HUES64 (cell line): ENCODE measurements at regions not wholly inside any gene's neighbourhood (a gene's known extent, or its start where the extent isn't known, plus 50 kb on each side); places are given as distances from the start of the nearest gene placed in this dataset.

Experiments used
- H3K27ac ChIP-seq: 2 replicates; pipeline ENCODE4 v1.7.0; 2013; ENCODE audit warnings: low read depth, low read length, inconsistent platforms
- H3K27me3 ChIP-seq: 2 replicates; pipeline ENCODE4 v1.6.1; 2013; ENCODE audit warnings: mild to moderate bottlenecking, low read length; ENCODE audit not compliant: insufficient read depth
- H3K36me3 ChIP-seq: 2 replicates; pipeline ENCODE4 v1.6.1; 2013; ENCODE audit warnings: mild to moderate bottlenecking, low read length; ENCODE audit not compliant: insufficient read depth
- H3K4me1 ChIP-seq: 2 replicates; pipeline ENCODE4 v1.6.1; 2013; ENCODE audit warnings: mild to moderate bottlenecking, low read length, moderate library complexity; ENCODE audit not compliant: insufficient read depth
- H3K4me3 ChIP-seq: 2 replicates; pipeline ENCODE4 v1.5.1; 2013; ENCODE audit warnings: mild to moderate bottlenecking, low read length, moderate library complexity
- H3K9ac ChIP-seq: 2 replicates; pipeline ENCODE4 v1.6.1; 2013; ENCODE audit warnings: mild to moderate bottlenecking, low read depth, low read length
- H3K9me3 ChIP-seq: 2 replicates; pipeline ENCODE4 v1.6.1; 2013; ENCODE audit warnings: low read depth, low read length; ENCODE audit not compliant: insufficient read depth
- WGBS: fragments of 150-250, 120-280 bp; methylation state at CpG from one replicate; pipeline ENCODE4 v1.1.7; 2013; ENCODE audit warnings: missing lambda C conversion rate; 5-methylcytosine and 5-hydroxymethylcytosine counted together

DNA sequence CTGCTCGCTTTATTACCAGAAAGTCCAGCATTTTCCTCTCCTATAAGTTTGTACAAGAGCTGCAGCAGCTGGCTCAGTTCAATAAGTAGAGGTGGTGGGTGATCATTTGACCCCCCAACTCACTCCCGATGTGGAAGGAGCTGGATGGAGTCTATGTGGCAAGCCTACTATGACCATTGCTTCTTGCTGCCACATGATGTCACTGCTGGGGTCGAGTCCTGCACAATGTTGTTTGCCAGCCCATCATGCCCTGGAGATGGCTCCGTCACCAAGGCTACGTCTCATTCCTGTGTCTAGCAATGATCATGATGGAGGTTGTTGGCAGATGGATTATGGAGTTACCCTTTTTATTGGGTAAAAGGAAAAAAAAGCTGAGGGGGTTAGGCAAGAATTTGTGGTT lies 266.3 kb downstream of the PSAT1 start:
- 89% methylated on average over 5 of the region's 5 CpGs for WGBS

DNA sequence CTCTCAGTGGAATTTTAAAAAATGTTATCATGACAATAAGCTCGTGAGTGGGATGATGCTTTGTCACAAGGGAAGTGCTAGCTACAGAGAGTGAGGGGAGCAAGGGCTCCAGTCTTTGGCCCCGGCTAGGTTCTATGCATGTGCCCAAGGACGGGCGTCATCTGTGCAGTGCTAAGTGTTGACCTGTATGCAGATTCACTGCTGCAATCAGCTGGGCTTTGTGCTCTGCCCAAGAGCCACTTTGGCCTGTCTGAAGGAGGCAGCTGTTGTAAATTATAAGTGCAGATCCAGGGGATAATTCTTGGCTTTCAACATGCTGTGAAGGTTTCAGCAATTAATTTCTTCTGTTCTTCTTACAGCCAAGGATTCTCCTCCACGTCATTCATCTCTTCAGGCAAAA lies 268.6 kb downstream of the PSAT1 start:
- 92% methylated on average over 5 of the region's 5 CpGs for WGBS
- H3K4me1 ChIP-seq: no peaks in the 10 kb centered on the region

More for the DNA sequence above, 266.3 kb downstream of the PSAT1 start:
- Histone ChIP-seq H3K36me3 (no peaks in the 10 kb centered on the region), H3K9ac (no peak overlapping the region), H3K4me1 (no peaks in the 10 kb centered on the region), H3K27me3 (no peaks in the 10 kb centered on the region), H3K9me3 (no peaks in the 10 kb centered on the region), H3K4me3 (no peak overlapping the region), H3K27ac (no peak overlapping the region)

DNA sequence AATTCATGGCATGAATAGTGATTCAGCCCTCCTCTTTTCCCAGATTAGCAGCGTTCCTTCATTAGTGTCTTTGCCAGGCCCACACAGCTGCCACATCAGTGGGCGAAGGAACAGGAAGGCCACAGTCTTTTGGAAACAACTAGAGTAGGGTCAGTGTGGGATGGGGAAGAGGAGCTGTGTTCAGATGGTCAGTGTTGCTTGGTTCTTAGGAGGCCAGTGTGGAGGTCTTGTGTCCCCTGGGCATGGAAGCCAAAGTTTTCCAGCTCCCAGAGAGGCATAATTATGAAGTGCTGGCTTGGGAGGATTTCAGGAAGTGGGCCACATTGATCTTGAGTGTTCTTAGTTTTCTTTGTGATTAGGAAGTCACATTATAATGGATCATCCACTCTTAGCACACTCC lies 269.6 kb downstream of the PSAT1 start:
- H3K27ac ChIP-seq: no peak overlapping the region
- 62% methylated on average over 2 of the region's 2 CpGs for WGBS

More for the DNA sequence above, 268.6 kb downstream of the PSAT1 start:
- H3K27ac ChIP-seq: no peak overlapping the region
- no peaks in the 10 kb centered on the region for H3K9me3 ChIP-seq
- H3K4me3 ChIP-seq: no peak overlapping the region
- H3K9ac ChIP-seq: no peak overlapping the region
- H3K36me3 ChIP-seq: no peaks in the 10 kb centered on the region
- no peaks in the 10 kb centered on the region for H3K27me3 ChIP-seq

DNA sequence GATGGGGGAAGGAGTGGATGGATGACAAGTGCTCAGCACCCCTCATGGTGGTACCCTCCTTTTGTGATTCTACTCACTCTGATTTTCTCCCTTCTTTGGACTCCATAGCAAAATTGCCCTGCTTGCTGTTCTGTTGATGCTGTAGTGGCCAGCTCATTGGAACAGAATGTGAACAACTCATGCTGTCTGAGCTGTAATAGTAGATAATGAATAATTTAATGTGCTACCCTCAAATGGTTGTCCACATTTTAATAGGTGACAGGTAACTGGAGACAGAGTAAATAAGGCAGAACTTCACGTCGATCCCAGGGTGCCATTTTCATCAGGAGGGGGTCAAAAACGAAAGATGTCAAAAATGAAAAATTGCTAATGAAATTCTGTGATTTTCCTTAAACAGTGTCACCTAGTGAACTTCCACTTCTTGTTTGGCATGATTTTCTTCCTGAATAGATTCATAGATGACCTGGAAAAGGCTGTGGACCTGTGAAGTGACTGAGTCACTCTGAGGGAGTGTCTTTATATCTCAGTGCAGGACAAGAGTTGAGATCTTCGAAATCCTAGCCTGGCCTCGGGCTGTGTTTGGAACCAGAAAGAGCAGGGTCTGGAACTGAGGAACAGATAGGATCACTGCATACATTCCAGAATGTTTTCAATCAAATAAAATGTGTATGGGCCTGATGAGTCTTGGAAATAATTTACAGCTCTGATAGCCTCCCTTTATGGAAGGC lies 270.2 kb downstream of the PSAT1 start:
- 94% methylated on average over 5 of the region's 5 CpGs for WGBS
- Histone ChIP-seq H3K4me1 (no peaks in the 10 kb centered on the region), H3K27me3 (no peaks in the 10 kb centered on the region), H3K4me3 (no peak overlapping the region), H3K36me3 (no peaks in the 10 kb centered on the region), H3K9me3 (no peaks in the 10 kb centered on the region), H3K27ac (no peak overlapping the region), H3K9ac (no peak overlapping the region)

More for the DNA sequence above, 269.6 kb downstream of the PSAT1 start:
- no peak overlapping the region for H3K9ac ChIP-seq
- H3K36me3 ChIP-seq: no peaks in the 10 kb centered on the region
- no peaks in the 10 kb centered on the region for H3K27me3 ChIP-seq
- no peaks in the 10 kb centered on the region for H3K9me3 ChIP-seq
- no peak overlapping the region for H3K4me3 ChIP-seq
- H3K4me1 ChIP-seq: no peaks in the 10 kb centered on the region

DNA sequence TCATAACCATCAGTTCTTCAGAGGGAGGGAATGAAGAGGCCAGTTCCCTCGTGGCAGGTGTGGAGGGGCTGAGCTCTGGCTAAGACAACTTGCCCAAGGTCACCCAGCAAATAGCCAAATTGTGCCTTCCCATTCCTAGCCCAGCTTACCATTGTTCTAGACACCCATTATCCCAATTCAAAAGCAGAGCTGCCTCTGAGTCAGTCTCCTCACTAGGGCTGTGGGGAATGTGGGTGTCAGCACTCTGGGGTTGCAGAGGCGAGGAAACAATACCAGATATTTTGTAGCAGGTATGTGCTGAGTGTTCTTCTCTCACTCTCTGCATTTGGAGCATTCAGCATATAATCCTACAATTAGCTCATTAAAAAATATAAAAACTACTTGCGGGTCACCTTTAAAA lies 270.8 kb downstream of the PSAT1 start:
- Histone ChIP-seq H3K27me3 (no peaks in the 10 kb centered on the region), H3K9ac (no peak overlapping the region), H3K4me1 (peaks cover 1% of the 10 kb centered on the region; the same call in 1 of the 2 replicates), H3K9me3 (no peaks in the 10 kb centered on the region), H3K36me3 (no peaks in the 10 kb centered on the region), H3K4me3 (no peak overlapping the region), H3K27ac (no peak overlapping the region)
- 85% methylated on average over 3 of the region's 3 CpGs for WGBS

DNA sequence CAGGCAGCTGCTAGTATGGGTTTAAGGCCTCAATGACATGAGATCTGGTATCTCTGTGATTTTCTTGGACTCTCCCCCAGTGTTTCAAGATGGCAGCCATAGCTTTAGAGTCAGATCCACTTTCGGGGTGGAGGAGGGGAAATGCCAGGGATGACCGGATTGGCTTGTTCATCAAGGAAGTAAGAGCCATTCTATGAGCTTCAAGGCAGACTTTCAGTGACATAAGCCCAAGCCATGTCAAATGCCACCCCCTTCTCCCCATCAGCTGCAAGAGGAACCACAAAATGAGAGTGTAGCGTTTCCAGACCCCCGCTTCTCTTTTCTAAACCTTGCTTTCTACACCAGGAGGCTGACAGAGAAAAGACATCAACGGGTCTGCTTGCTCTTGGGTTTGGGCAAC lies 271.8 kb downstream of the PSAT1 start:
- Histone ChIP-seq H3K9me3 (no peaks in the 10 kb centered on the region), H3K9ac (no peak overlapping the region), H3K4me3 (no peak overlapping the region), H3K27ac (no peak overlapping the region), H3K27me3 (no peaks in the 10 kb centered on the region), H3K36me3 (no peaks in the 10 kb centered on the region), H3K4me1 (peaks cover 12% of the 10 kb centered on the region)
- 95% methylated on average over 5 of the region's 5 CpGs for WGBS

DNA sequence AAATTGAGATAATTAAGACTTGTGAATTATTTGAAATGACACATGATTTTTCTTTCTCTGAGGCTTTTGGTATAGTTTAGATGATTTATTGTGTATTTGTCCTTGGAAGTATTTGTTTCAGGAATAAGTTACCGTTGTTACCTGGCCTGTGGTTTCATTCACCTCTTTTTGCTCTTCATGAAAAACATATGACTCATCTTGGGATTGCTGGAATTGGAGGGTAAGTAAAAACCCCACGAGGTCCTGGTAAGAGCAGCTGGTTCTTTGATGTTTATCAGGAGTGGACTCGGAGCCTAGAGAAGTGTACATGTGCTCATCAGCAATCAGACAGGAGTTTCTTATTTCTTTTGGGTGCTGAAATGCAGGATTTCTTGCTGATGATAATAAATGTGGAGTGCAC lies 275.3 kb downstream of the PSAT1 start:
- 86% methylated on average over 3 of the region's 3 CpGs for WGBS

DNA sequence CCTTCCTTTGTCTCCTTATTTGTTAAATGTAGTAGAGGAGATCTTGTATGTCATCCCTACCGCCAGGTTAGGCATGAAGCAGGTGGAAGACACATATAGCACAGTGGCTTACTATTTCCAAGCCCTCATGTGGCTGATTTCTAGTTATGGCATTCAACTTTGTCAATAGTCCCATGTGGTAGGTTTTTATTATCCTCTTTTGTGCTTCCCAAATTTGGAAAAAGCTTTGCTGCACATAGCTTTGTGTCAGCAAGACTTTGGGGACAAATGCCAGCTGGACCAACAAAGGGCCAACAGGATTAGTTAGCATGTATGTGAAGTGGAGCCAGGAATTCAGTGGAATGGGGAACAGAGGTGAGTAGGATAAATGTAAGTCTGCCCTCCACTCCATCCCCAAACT lies 276.3 kb downstream of the PSAT1 start:
- H3K9me3 ChIP-seq: no peaks in the 10 kb centered on the region
- no peaks in the 10 kb centered on the region for H3K36me3 ChIP-seq
- no peak overlapping the region for H3K9ac ChIP-seq
- peaks cover 46% of the 10 kb centered on the region for H3K4me1 ChIP-seq
- H3K27me3 ChIP-seq: no peaks in the 10 kb centered on the region
- 93% methylated on average over 1 of the region's 1 CpG for WGBS
- no peak overlapping the region for H3K27ac ChIP-seq
- H3K4me3 ChIP-seq: no peak overlapping the region

More for the DNA sequence above, 275.3 kb downstream of the PSAT1 start:
- Histone ChIP-seq H3K9ac (no peak overlapping the region), H3K9me3 (no peaks in the 10 kb centered on the region), H3K27ac (no peak overlapping the region), H3K36me3 (no peaks in the 10 kb centered on the region), H3K4me3 (no peak overlapping the region), H3K4me1 (peaks cover 39% of the 10 kb centered on the region), H3K27me3 (no peaks in the 10 kb centered on the region)

DNA sequence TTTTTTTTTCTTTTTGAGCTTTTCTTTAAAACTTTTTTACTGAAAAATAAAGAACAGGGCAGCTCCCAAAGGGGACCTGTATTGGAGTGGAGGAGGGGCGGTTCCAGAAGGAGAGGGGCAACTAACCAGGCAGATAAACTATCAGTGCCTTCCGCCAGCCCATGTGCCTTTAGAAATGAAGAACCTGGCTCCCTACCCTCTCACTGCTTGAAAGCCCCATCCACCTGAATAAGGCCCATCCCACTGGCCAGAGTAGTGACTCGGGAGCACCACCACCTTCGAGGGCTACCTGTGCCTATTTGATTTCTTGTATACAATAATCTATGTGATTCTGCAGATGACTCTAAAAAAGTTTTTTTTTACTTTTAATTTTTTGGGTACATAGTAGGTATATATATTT lies 276.7 kb downstream of the PSAT1 start:
- H3K36me3 ChIP-seq: no peaks in the 10 kb centered on the region

DNA sequence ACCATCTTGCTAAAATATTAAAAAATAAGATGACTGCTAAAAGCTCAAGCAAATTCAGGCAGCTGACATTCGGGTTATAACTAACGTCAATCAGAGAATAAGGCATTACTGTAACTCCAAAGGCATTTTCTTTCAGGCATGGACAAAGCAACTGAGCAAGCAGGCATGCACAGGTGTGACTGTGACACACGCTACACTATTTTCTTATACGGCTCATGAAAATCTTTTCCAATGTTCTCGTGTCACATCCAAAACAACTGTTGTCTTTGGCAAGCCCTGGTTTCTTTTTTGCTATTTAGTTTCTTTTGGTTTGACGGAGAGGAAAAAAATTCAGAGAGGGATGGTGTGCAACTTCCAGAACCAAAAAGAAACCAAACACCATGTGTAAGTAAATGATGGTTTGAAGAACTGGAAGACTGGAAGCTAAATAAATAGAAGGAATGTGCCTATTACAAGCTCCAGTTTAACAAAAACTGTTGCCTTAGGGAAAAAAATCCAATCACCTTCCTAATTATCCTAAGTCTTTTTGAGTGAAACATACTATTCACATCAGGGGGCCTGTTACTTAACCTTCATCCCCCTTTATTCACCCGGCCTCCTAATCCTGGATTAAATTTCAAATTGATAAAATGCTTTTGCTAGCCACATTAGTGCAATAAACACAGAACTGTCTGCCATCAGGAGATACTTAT lies 277.6 kb downstream of the PSAT1 start:
- H3K9ac ChIP-seq: no peak overlapping the region
- H3K4me1 ChIP-seq: peaks cover 46% of the 10 kb centered on the region

More for the DNA sequence above, 276.7 kb downstream of the PSAT1 start:
- Histone ChIP-seq H3K4me3 (no peak overlapping the region), H3K4me1 (peaks cover 46% of the 10 kb centered on the region), H3K27ac (no peak overlapping the region), H3K27me3 (no peaks in the 10 kb centered on the region), H3K9me3 (no peaks in the 10 kb centered on the region), H3K9ac (no peak overlapping the region)
- 73% methylated on average over 4 of the region's 4 CpGs for WGBS

DNA sequence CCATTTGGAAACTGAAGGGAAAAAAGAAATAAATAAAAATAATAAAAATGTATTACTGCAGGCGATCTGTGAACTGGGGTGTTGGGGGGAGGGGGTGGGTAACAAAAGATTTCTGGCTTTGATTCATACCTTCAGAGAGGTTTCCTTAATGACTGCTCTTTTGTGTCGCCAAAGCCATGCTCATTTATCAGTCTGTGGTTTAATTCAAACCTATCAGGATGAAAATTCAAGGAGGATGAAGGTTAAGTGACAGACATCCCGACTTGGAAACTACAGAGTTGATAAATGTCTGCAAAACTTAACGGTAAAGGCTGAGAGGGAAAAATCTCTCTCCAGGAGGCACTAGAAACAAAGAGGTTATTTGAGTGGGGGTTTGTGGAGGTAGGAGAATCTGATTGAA lies 278.2 kb downstream of the PSAT1 start:
- no peak overlapping the region for H3K27ac ChIP-seq
- no peaks in the 10 kb centered on the region for H3K27me3 ChIP-seq
- no peaks in the 10 kb centered on the region for H3K9me3 ChIP-seq
- H3K4me1 ChIP-seq: peaks cover 46% of the 10 kb centered on the region
- H3K9ac ChIP-seq: peak overlapping the region; percentile 1; the same call in 1 of the 2 replicates
- H3K36me3 ChIP-seq: no peaks in the 10 kb centered on the region
- WGBS: 44% methylated on average over 4 of the region's 4 CpGs
- H3K4me3 ChIP-seq: no peak overlapping the region

More for the DNA sequence above, 277.6 kb downstream of the PSAT1 start:
- Histone ChIP-seq H3K27ac (peak overlapping the region; percentile 21; the same call in 1 of the 2 replicates), H3K27me3 (no peaks in the 10 kb centered on the region), H3K9me3 (no peaks in the 10 kb centered on the region), H3K4me3 (no peak overlapping the region), H3K36me3 (no peaks in the 10 kb centered on the region)
- WGBS: 83% methylated on average over 7 of the region's 7 CpGs
